ENCODE measurements at regions not wholly inside any gene's neighbourhood (a gene's known extent, or its start where the extent isn't known, plus 50 kb on each side); places are given as distances from the start of the nearest gene placed in this dataset.

GRCh38 chr10:3500408-3500856, 284.6 kb downstream of the KLF6 start:
- Histone ChIP-seq H3K27ac (peak overlapping the region; percentile 68), H3K4me3 (no peak overlapping the region)

GRCh38 chr10:3499120-3499519, 285.9 kb downstream of the KLF6 start:
- DNase-seq (ENCODE audit: low spot score in 2 of 2), result no peak

More at GRCh38 chr10:3500408-3500856, 284.6 kb downstream of the KLF6 start:
- DNase-seq (ENCODE audit: low spot score in 2 of 2), result peak; percentile 91 to 94
- H3K36me3 ChIP-seq, result no peaks in the 10 kb centered on the region
- no peaks in the 10 kb centered on the region for H3K27me3 ChIP-seq
- TF ChIP-seq POLR2AphosphoS5 (IDR thresholded peaks at IDR 0.05) (peak; percentile 76 to 97 (median 97)), CTCF (IDR thresholded peaks at IDR 0.05) (no peak), EP300 (IDR thresholded peaks at IDR 0.05) (peak; percentile 54), POLR2A (IDR thresholded peaks at IDR 0.05) (peak in 1 of 2 donors; percentile 21)
- H3K4me1 ChIP-seq, result peaks cover 6% of the 10 kb centered on the region
- WGBS, result 28% methylated on average over 15 of the region's 15 CpGs
- no peaks in the 10 kb centered on the region for H3K9me3 ChIP-seq

GRCh38 chr10:3497581-3497980, 287.4 kb downstream of the KLF6 start:
- H3K4me3 ChIP-seq, result no peak overlapping the region
- H3K27me3 ChIP-seq, result no peaks in the 10 kb centered on the region
- no peaks in the 10 kb centered on the region for H3K36me3 ChIP-seq
- no peak overlapping the region for H3K27ac ChIP-seq
- peaks cover 6% of the 10 kb centered on the region for H3K4me1 ChIP-seq
- 91% methylated on average over 7 of the region's 7 CpGs for WGBS
- H3K9me3 ChIP-seq, result no peaks in the 10 kb centered on the region
- no peak for DNase-seq (ENCODE audit: low spot score in 2 of 2)
- no peak for TF ChIP-seq POLR2A (IDR thresholded peaks at IDR 0.05)

More at GRCh38 chr10:3499120-3499519, 285.9 kb downstream of the KLF6 start:
- TF ChIP-seq POLR2AphosphoS5 (IDR thresholded peaks at IDR 0.05), result no peak
- no peak for TF ChIP-seq EP300 (IDR thresholded peaks at IDR 0.05)
- no peak for TF ChIP-seq CTCF (IDR thresholded peaks at IDR 0.05)
- no peak for TF ChIP-seq POLR2A (IDR thresholded peaks at IDR 0.05)
- H3K9me3 ChIP-seq, result no peaks in the 10 kb centered on the region
- H3K36me3 ChIP-seq, result no peaks in the 10 kb centered on the region
- H3K4me1 ChIP-seq, result peaks cover 6% of the 10 kb centered on the region
- no peak overlapping the region for H3K4me3 ChIP-seq
- no peaks in the 10 kb centered on the region for H3K27me3 ChIP-seq
- 74% methylated on average over 4 of the region's 4 CpGs for WGBS
- no peak overlapping the region for H3K27ac ChIP-seq

GRCh38 chr10:3496138-3496537, 288.9 kb downstream of the KLF6 start:
- TF ChIP-seq POLR2A (IDR thresholded peaks at IDR 0.05) (no peak), CTCF (IDR thresholded peaks at IDR 0.05) (no peak), EP300 (IDR thresholded peaks at IDR 0.05) (no peak), POLR2AphosphoS5 (IDR thresholded peaks at IDR 0.05) (no peak)
- WGBS, result 82% methylated on average over 7 of the region's 7 CpGs

GRCh38 chr10:3495281-3495680, 289.7 kb downstream of the KLF6 start:
- no peak for DNase-seq (ENCODE audit: low spot score in 2 of 2)
- no peaks in the 10 kb centered on the region for H3K9me3 ChIP-seq
- no peak overlapping the region for H3K4me3 ChIP-seq
- WGBS, result 69% methylated on average over 6 of the region's 6 CpGs
- no peak overlapping the region for H3K27ac ChIP-seq
- no peaks in the 10 kb centered on the region for H3K27me3 ChIP-seq
- no peaks in the 10 kb centered on the region for H3K36me3 ChIP-seq
- H3K4me1 ChIP-seq, result no peaks in the 10 kb centered on the region
- TF ChIP-seq POLR2AphosphoS5 (IDR thresholded peaks at IDR 0.05), result no peak
- no peak for TF ChIP-seq POLR2A (IDR thresholded peaks at IDR 0.05)
- no peak for TF ChIP-seq CTCF (IDR thresholded peaks at IDR 0.05)
- TF ChIP-seq EP300 (IDR thresholded peaks at IDR 0.05), result no peak

More at GRCh38 chr10:3496138-3496537, 288.9 kb downstream of the KLF6 start:
- H3K27ac ChIP-seq, result no peak overlapping the region
- H3K36me3 ChIP-seq, result no peaks in the 10 kb centered on the region
- H3K9me3 ChIP-seq, result no peaks in the 10 kb centered on the region
- H3K27me3 ChIP-seq, result no peaks in the 10 kb centered on the region
- peaks cover 6% of the 10 kb centered on the region for H3K4me1 ChIP-seq
- no peak for DNase-seq (ENCODE audit: low spot score in 2 of 2)
- H3K4me3 ChIP-seq, result no peak overlapping the region

GRCh38 chr10:3494838-3495230, 290.2 kb downstream of the KLF6 start:
- no peak for DNase-seq (ENCODE audit: low spot score in 2 of 2)
- TF ChIP-seq CTCF (IDR thresholded peaks at IDR 0.05) (no peak), EP300 (IDR thresholded peaks at IDR 0.05) (no peak), POLR2AphosphoS5 (IDR thresholded peaks at IDR 0.05) (no peak), POLR2A (IDR thresholded peaks at IDR 0.05) (no peak)
- no peaks in the 10 kb centered on the region for H3K9me3 ChIP-seq
- H3K27me3 ChIP-seq, result no peaks in the 10 kb centered on the region
- H3K4me1 ChIP-seq, result no peaks in the 10 kb centered on the region
- H3K4me3 ChIP-seq, result no peak overlapping the region
- WGBS, result 98% methylated on average over 11 of the region's 11 CpGs
- H3K36me3 ChIP-seq, result no peaks in the 10 kb centered on the region
- H3K27ac ChIP-seq, result no peak overlapping the region

All from suprapubic skin (tissue), 4 donors.